GM23248 (cell line): ENCODE measurements at regions not wholly inside any gene's neighbourhood (a gene's known extent, or its start where the extent isn't known, plus 50 kb on each side); places are given as distances from the start of the nearest gene placed in this dataset.

Source experiments
- EZH2 ChIP-seq: fragments of 200-600 bp; sonication (generic); IDR thresholded peaks from 2 replicates; pipeline ENCODE4 v1.6.1; 2018; ENCODE audit warnings: antibody characterized with exemption, mild to moderate bottlenecking; ENCODE audit not compliant: insufficient read depth, poor library complexity, severe bottlenecking
- EZH2phosphoT487 ChIP-seq: fragments of 200-600 bp; sonication (generic); IDR thresholded peaks from 2 replicates; pipeline ENCODE4 v1.6.1; 2018; ENCODE audit warnings: antibody characterized with exemption, moderate library complexity, mild to moderate bottlenecking, low read depth; ENCODE audit not compliant: insufficient read depth

GRCh38 chr2:225192869-225193268, 150.6 kb upstream of the DOCK10 start:
- TF ChIP-seq EZH2phosphoT487 (no peak), EZH2 (no peak)
